OCI-LY7 (cell line): ENCODE measurements at regions not wholly inside any gene's neighbourhood (a gene's known extent, or its start where the extent isn't known, plus 50 kb on each side); places are given as distances from the start of the nearest gene placed in this dataset.

Source experiments
- BruUV-seq: library from RNA; stranded (reverse); fragments of 400-500 nt; replicated peaks from 2 replicates; lab custom pipeline; 2021; lab: Mats Ljungman, UMichigan
- CTCF ChIA-PET: fragments of 300-600 bp; sonication (Branson Sonifier 250); formaldehyde crosslinking; loops from one replicate; lab custom pipeline; 2022; ENCODE audit warnings: antibody characterized with exemption; ENCODE audit not compliant: unreplicated experiment; lab: Charles Lee
- POLR2A ChIA-PET: fragments of 300-600 bp; sonication (Branson Sonifier 250); formaldehyde crosslinking; loops from one replicate; lab custom pipeline; 2022; ENCODE audit warnings: antibody characterized with exemption; lab: Charles Lee
- DNase-seq: peaks from one replicate; pipeline ENCODE4 v3.0.0-alpha.2; 2015; ENCODE audit warnings: low spot score
- H2AFZ ChIP-seq: fragments of 200-600 bp; sonication (generic), shearing (Covaris generic); 2 replicates; pipeline ENCODE4 v1.6.1; 2014; ENCODE audit warnings: mild to moderate bottlenecking, antibody characterized with exemption, low read length, moderate library complexity
- H3K27ac ChIP-seq: fragments of 200-600 bp; sonication (generic); 2 replicates; pipeline ENCODE4 v1.5.1; 2014; ENCODE audit warnings: mixed run types, low read depth, mild to moderate bottlenecking, moderate library complexity, low read length, inconsistent platforms; ENCODE audit not compliant: poor library complexity, severe bottlenecking
- H3K36me3 ChIP-seq: fragments of 200-600 bp; sonication (generic); 2 replicates; pipeline ENCODE4 v1.6.1; 2014; ENCODE audit warnings: mild to moderate bottlenecking, antibody characterized with exemption, low read length, moderate library complexity, mixed read lengths; ENCODE audit not compliant: insufficient read depth
- H3K4me1 ChIP-seq: fragments of 200-600 bp; sonication (generic); 2 replicates; pipeline ENCODE4 v1.5.1; 2014; ENCODE audit warnings: mild to moderate bottlenecking, low read length; ENCODE audit not compliant: insufficient read depth, poor library complexity, severe bottlenecking
- H3K4me2 ChIP-seq: fragments of 200-600 bp; sonication (generic); 2 replicates; pipeline ENCODE4 v1.6.1; 2014; ENCODE audit warnings: mild to moderate bottlenecking, low read length
- H3K4me3 ChIP-seq: fragments of 200-600 bp; sonication (generic); 2 replicates; pipeline ENCODE4 v1.5.1; 2014; ENCODE audit warnings: mild to moderate bottlenecking, low read depth, low read length; ENCODE audit not compliant: poor library complexity, severe bottlenecking
- H3K79me2 ChIP-seq: fragments of 200-600 bp; sonication (generic); 2 replicates; pipeline ENCODE4 v1.6.1; 2016; ENCODE audit warnings: low read depth, mild to moderate bottlenecking, low read length, moderate library complexity, mixed read lengths; ENCODE audit not compliant: insufficient read depth
- H3K9me2 ChIP-seq: fragments of 200-600 bp; sonication (generic); 2 replicates; pipeline ENCODE4 v1.6.1; 2016; ENCODE audit warnings: mild to moderate bottlenecking, low read length, mixed read lengths; ENCODE audit not compliant: insufficient read depth
- H3K9me3 ChIP-seq: fragments of 200-600 bp; sonication (generic); 2 replicates; pipeline ENCODE4 v1.6.1; 2014; ENCODE audit warnings: mild to moderate bottlenecking, mixed run types, low read length, mixed read lengths
- H4K20me1 ChIP-seq: fragments of 200-600 bp; sonication (generic); 2 replicates; pipeline ENCODE4 v1.6.1; 2014; ENCODE audit warnings: mild to moderate bottlenecking, antibody characterized with exemption, low read length, moderate library complexity, mixed read lengths; ENCODE audit not compliant: insufficient read depth
- EZH2phosphoT487 ChIP-seq: fragments of 200-600 bp; sonication (generic); IDR thresholded peaks from 2 replicates; pipeline ENCODE4 v1.6.1; 2018; ENCODE audit warnings: low read depth, borderline replicate concordance, mild to moderate bottlenecking, mixed run types, antibody characterized with exemption, low read length, moderate library complexity, mixed read lengths
- intact Hi-C: fragments of 100-400 bp; cut with micrococcal nuclease; formaldehyde crosslinking; loops from one replicate; pipeline ENCODE4 v1.10.0; 2022; ENCODE audit not compliant: unreplicated experiment
- TF ChIP-seq, protein P1 (sequence below): fragments of 200-600 bp; sonication (generic); conservative IDR thresholded peaks from 2 replicates; pipeline ENCODE4 v1.5.1; 2014; ENCODE audit warnings: mild to moderate bottlenecking, antibody characterized with exemption, low read length, moderate library complexity, mixed read lengths

DNA sequence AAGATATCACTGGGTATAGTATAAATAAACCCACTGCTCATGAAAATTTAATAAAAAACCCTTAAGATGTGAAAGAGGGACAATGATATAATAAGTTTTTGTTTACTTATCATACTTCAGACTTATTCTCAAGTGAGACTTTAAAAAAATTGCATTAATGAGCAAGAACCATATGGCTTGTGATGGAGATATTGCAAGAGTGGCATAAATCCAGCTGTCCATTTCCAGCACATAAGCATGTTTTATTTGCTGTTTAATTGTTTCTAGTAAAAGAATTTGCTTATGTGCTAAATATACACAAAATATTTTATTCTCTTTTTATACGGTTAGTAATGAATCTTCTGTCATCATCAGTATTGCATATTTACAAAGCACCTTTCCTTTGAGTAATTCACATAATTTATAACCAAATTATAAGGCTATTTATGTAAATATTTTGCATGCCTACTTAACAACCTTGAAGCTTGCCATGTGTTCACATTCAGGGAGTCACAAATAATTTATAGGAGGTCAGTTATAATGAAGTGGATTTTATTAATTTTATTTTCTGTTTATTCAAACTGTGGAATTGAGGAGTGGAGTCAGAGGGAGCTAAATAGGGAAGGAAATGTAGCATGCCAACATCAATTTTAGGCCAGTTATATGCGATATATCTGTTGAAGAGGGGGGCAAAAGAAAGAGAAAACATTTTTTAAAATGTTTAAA lies 318.5 kb upstream of the CWC22 start:
- Histone ChIP-seq H3K9me2 (no peaks in the 10 kb centered on the region), H3K36me3 (no peaks in the 10 kb centered on the region), H2AFZ (no peak overlapping the region), H3K9me3 (no peaks in the 10 kb centered on the region), H3K4me2 (no peak overlapping the region), H4K20me1 (no peaks in the 10 kb centered on the region), H3K27ac (no peak overlapping the region), H3K79me2 (no peaks in the 10 kb centered on the region), H3K4me1 (no peaks in the 10 kb centered on the region), H3K4me3 (no peak overlapping the region)
- TF ChIP-seq, protein P1, sequence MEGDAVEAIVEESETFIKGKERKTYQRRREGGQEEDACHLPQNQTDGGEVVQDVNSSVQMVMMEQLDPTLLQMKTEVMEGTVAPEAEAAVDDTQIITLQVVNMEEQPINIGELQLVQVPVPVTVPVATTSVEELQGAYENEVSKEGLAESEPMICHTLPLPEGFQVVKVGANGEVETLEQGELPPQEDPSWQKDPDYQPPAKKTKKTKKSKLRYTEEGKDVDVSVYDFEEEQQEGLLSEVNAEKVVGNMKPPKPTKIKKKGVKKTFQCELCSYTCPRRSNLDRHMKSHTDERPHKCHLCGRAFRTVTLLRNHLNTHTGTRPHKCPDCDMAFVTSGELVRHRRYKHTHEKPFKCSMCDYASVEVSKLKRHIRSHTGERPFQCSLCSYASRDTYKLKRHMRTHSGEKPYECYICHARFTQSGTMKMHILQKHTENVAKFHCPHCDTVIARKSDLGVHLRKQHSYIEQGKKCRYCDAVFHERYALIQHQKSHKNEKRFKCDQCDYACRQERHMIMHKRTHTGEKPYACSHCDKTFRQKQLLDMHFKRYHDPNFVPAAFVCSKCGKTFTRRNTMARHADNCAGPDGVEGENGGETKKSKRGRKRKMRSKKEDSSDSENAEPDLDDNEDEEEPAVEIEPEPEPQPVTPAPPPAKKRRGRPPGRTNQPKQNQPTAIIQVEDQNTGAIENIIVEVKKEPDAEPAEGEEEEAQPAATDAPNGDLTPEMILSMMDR = no peak
- TF ChIP-seq EZH2phosphoT487 = no peak
- no TSS peak for BruUV-seq
- CTCF ChIA-PET = no interaction called here
- intact Hi-C loops = no loop called here
- DNase-seq = no peak
- POLR2A ChIA-PET = no interaction called here

DNA sequence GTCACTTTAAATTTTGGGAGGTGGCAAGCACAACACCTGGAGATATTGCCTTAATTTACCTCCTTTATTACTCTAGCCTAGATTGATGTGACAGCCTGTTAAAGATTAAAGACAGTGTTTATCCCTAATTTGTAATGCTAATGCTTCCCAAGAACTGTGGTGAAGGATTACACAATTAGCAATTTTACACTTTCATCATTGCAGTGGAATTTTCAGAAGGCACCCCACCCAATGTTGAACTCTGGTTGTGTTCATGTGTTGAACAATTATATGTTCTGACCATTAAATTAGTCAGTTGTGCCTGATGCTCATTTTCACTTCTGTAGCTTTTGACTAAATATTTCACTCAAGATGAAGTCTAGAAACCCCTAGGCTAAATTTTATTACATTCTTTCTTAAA lies 317.1 kb upstream of the CWC22 start:
- intact Hi-C loops = no loop called here
- H3K9me2 ChIP-seq = no peaks in the 10 kb centered on the region
- no TSS peak for BruUV-seq
- DNase-seq = no peak
- ChIA-PET POLR2A (interaction anchor here (1.3 kb wide), 1 partner anchor 9 kb away, joined by 3 read pairs; no protein-coding TSS in a partner anchor), CTCF (no interaction called here)
- H3K4me1 ChIP-seq = no peaks in the 10 kb centered on the region
- H3K79me2 ChIP-seq = no peaks in the 10 kb centered on the region
- TF ChIP-seq EZH2phosphoT487 = no peak
- TF ChIP-seq, protein P1 = no peak
- H3K27ac ChIP-seq = no peak overlapping the region
- no peaks in the 10 kb centered on the region for H3K36me3 ChIP-seq
- no peaks in the 10 kb centered on the region for H3K9me3 ChIP-seq
- no peak overlapping the region for H3K4me2 ChIP-seq
- H3K4me3 ChIP-seq = no peak overlapping the region
- no peaks in the 10 kb centered on the region for H4K20me1 ChIP-seq
- no peak overlapping the region for H2AFZ ChIP-seq

DNA sequence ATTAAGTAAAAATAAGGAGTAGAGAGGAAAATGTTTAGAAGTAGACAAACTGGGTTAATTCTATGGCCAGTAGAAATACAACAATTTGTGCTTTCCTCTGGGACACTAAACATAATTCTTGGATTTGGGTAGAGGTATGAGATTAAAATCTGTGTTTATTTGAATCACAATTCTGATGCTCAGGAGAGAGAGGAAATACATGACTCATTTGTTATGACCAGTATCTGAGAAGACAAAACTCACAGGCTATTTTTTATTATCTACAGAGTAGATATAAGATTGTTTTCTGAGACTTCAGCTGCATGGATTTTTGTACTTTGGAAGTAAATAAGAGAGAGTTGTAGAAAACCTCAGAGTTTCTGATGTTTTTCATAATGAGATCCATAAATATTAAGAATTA lies 315.7 kb upstream of the CWC22 start:
- intact Hi-C loops = no loop called here
- ChIA-PET CTCF (no interaction called here), POLR2A (interaction anchor here (1.4 kb wide), 1 partner anchor 9 kb away, joined by 3 read pairs; no protein-coding TSS in a partner anchor)
- no peak overlapping the region for H3K4me3 ChIP-seq
- H2AFZ ChIP-seq = no peak overlapping the region
- BruUV-seq = no TSS peak
- no peaks in the 10 kb centered on the region for H3K36me3 ChIP-seq
- DNase-seq = no peak
- H3K9me3 ChIP-seq = no peaks in the 10 kb centered on the region
- TF ChIP-seq EZH2phosphoT487 = no peak
- TF ChIP-seq, protein P1 = no peak
- H3K27ac ChIP-seq = no peak overlapping the region
- H3K4me1 ChIP-seq = no peaks in the 10 kb centered on the region
- H3K79me2 ChIP-seq = no peaks in the 10 kb centered on the region
- H3K4me2 ChIP-seq = no peak overlapping the region
- no peaks in the 10 kb centered on the region for H3K9me2 ChIP-seq
- no peaks in the 10 kb centered on the region for H4K20me1 ChIP-seq
